B cell (primary cell): ENCODE measurements at regions not wholly inside any gene's neighbourhood (a gene's known extent, or its start where the extent isn't known, plus 50 kb on each side); places are given as distances from the start of the nearest gene placed in this dataset.

Source experiments
- ATAC-seq: fragments of 200-7000 bp; cut with Tn5 transposase; one replicate; pipeline ENCODE4 v1.10.0; 2021; ENCODE audit warnings: low read depth, mild to moderate bottlenecking, moderate number of reproducible peaks, moderate library complexity
- CTCF ChIA-PET: fragments of 350-600 bp; sonication (Branson Sonifier 250); formaldehyde crosslinking; loops from one replicate; lab custom pipeline; 2021; ENCODE audit warnings: antibody characterized with exemption, inconsistent platforms; lab: Charles Lee
- POLR2A ChIA-PET: fragments of 350-600 bp; sonication (Branson Sonifier 250); formaldehyde crosslinking; loops from one replicate; lab custom pipeline; 2021; ENCODE audit warnings: antibody characterized with exemption; lab: Charles Lee
- DNase-seq: peaks from one replicate; pipeline ENCODE4 v3.0.0; 2013
- H2AFZ ChIP-seq: 2 replicates; pipeline ENCODE4 v1.6.1; 2012; ENCODE audit warnings: mild to moderate bottlenecking, low read depth, low read length; ENCODE audit not compliant: insufficient read depth, poor library complexity, severe bottlenecking
- H3K27ac ChIP-seq, 2 donors: 1 replicate in 1 of 2; 2 replicates in 1 of 2; pipeline ENCODE4 v1.5.1; 2012 to 2013; ENCODE audit warnings: low read length in 2 of 2, mild to moderate bottlenecking in 2 of 2, moderate library complexity in 1 of 2
- H3K27me3 ChIP-seq, 4 experiments: fragments of 200-600 bp in 1 of 4; sonication (generic) in 1 of 4; replicated peaks in 1 of 4; 1 replicate in 2 of 4; 2 replicates in 2 of 4; pipeline versions ENCODE4 v1.6.1 to v1.7.0; 2013 to 2016; ENCODE audit warnings: low read length in 3 of 4, mild to moderate bottlenecking in 2 of 4, mixed read lengths in 1 of 4, moderate library complexity in 1 of 4; ENCODE audit not compliant: insufficient read depth in 4 of 4, control insufficient read depth in 3 of 4; ENCODE audit errors: control extremely low read depth in 1 of 4
- H3K36me3 ChIP-seq, 2 experiments: replicated peaks in 1 of 2; 1 replicate in 1 of 2; 2 replicates in 1 of 2; pipeline versions ENCODE4 v1.6.1 to v1.7.1; 2013; ENCODE audit warnings: low read length in 1 of 2; ENCODE audit not compliant: insufficient read depth in 2 of 2, control insufficient read depth in 1 of 2; ENCODE audit errors: control extremely low read depth in 1 of 2, extremely low read depth in 1 of 2
- H3K4me1 ChIP-seq, 2 donors: fragments of 200-600 bp in 1 of 2; sonication (generic) in 1 of 2; 1 replicate in 1 of 2; 2 replicates in 1 of 2; pipeline versions ENCODE4 v1.5.1 to v1.6.1; 2013 to 2017; ENCODE audit warnings: low read length in 2 of 2; ENCODE audit not compliant: control insufficient read depth in 2 of 2, insufficient read depth in 2 of 2
- H3K4me2 ChIP-seq: replicated peaks from 2 replicates; pipeline ENCODE3; 2012; ENCODE audit warnings: mild to moderate bottlenecking, low read depth, low read length; ENCODE audit not compliant: poor library complexity, severe bottlenecking
- H3K4me3 ChIP-seq, 5 experiments: fragments of 200-600 bp in 1 of 5; sonication (generic) in 1 of 5; 1 replicate in 3 of 5; 2 replicates in 2 of 5; pipeline versions ENCODE4 v1.5.1 to v1.7.0; 2011 to 2016; ENCODE audit warnings: low read length in 4 of 5, mild to moderate bottlenecking in 4 of 5, low read depth in 2 of 5, control low read depth in 1 of 5, moderate library complexity in 1 of 5; ENCODE audit not compliant: insufficient read depth in 1 of 5; ENCODE audit errors: control extremely low read depth in 1 of 5, extremely low read depth in 1 of 5
- H3K79me2 ChIP-seq: fragments of 200-600 bp; sonication (generic); one replicate; pipeline ENCODE4 v1.6.0; 2016; ENCODE audit warnings: low read length; ENCODE audit not compliant: control insufficient read depth, insufficient read depth
- H3K9ac ChIP-seq: fragments of 200-600 bp; sonication (generic); 2 replicates; pipeline ENCODE4 v1.6.1; 2017; ENCODE audit warnings: mild to moderate bottlenecking, low read length, moderate library complexity
- H3K9me3 ChIP-seq, 3 donors: one replicate each; pipeline versions ENCODE4 v1.6.1 to v1.7.1; 2013; ENCODE audit warnings: low read length in 2 of 3; ENCODE audit not compliant: control insufficient read depth in 2 of 3, insufficient read depth in 1 of 3; ENCODE audit errors: control extremely low read depth in 1 of 3
- H4K20me1 ChIP-seq: 2 replicates; pipeline ENCODE4 v1.6.0; 2012; ENCODE audit warnings: mild to moderate bottlenecking, low read length; ENCODE audit not compliant: insufficient read depth, control insufficient read depth, poor library complexity, severe bottlenecking
- H3K27ac Mint-ChIP-seq: one replicate; pipeline ENCODE4 v1.8.0; 2021; ENCODE audit warnings: mixed read lengths
- H3K27me3 Mint-ChIP-seq: one replicate; pipeline ENCODE4 v1.8.0; 2021; ENCODE audit warnings: mixed read lengths
- H3K4me1 Mint-ChIP-seq: one replicate; pipeline ENCODE4 v1.8.0; 2021; ENCODE audit warnings: mixed read lengths
- H3K4me3 Mint-ChIP-seq: one replicate; pipeline ENCODE4 v1.8.0; 2021; ENCODE audit warnings: mixed read lengths
- H3K9me3 Mint-ChIP-seq: one replicate; pipeline ENCODE4 v1.8.0; 2022; ENCODE audit warnings: mixed read lengths; ENCODE audit not compliant: insufficient read depth
- CTCF ChIP-seq: fragments of 200-600 bp; IDR thresholded peaks from one replicate; pipeline ENCODE4 v1.8.0; 2022; ENCODE audit warnings: antibody characterized with exemption, mild to moderate bottlenecking
- EZH2 ChIP-seq: IDR thresholded peaks from 2 replicates; pipeline ENCODE4 v1.6.1; 2012; ENCODE audit warnings: borderline replicate concordance, low read depth, mild to moderate bottlenecking, moderate library complexity, low read length; ENCODE audit not compliant: insufficient read depth, poor library complexity, severe bottlenecking
- WGBS: methylation state at CpG from one replicate; pipeline ENCODE4 v1.1.5; 2013; ENCODE audit warnings: missing lambda C conversion rate; ENCODE audit not compliant: insufficient coverage; 5-methylcytosine and 5-hydroxymethylcytosine counted together
- intact Hi-C: fragments of 100-400 bp; cut with micrococcal nuclease; formaldehyde crosslinking; loops from one replicate; pipeline ENCODE4 v1.10.0; 2022

DNA sequence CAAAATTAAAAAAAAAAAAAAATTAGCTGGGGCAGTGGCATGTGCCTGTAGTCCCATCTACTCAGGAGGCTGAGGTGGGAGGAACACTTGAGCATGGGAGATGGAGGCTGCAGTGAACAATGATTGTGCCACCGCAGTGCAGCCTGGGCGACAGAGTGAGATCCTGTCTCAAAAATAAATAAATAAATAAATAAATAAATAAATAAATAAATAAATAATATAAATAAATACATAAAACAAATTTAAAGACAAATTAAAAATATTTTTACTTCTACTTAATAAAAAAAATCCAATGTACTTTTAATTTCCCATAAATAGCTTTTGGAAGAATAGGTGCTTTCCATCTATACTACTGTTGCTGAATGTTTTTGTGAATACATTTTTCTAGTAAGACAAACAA, 598.4 kb upstream of the EDIL3 start:
- no peaks in the 10 kb centered on the region for H3K36me3 ChIP-seq
- no peaks in the 10 kb centered on the region for H4K20me1 ChIP-seq
- intact Hi-C loops: no loop called here
- ATAC-seq: no peak
- TF ChIP-seq CTCF: no peak
- TF ChIP-seq EZH2: no peak
- no peaks in the 10 kb centered on the region for H3K4me1 ChIP-seq
- no peak overlapping the region for H3K9ac ChIP-seq
- no peak overlapping the region for H3K4me3 Mint-ChIP-seq
- H3K27ac ChIP-seq: no peak overlapping the region
- POLR2A ChIA-PET: no interaction called here
- H3K27me3 ChIP-seq: no peaks in the 10 kb centered on the region
- H3K79me2 ChIP-seq: no peaks in the 10 kb centered on the region
- no peak overlapping the region for H3K4me2 ChIP-seq
- H3K4me1 Mint-ChIP-seq: no peaks in the 10 kb centered on the region
- peaks cover 0 to 3% (median 0%) of the 10 kb centered on the region in 3 donors for H3K9me3 ChIP-seq
- no peak for DNase-seq
- no peak overlapping the region for H3K4me3 ChIP-seq
- WGBS: no CpG with 5 or more reads among the region's 2 CpGs
- no peak overlapping the region for H3K27ac Mint-ChIP-seq
- H3K27me3 Mint-ChIP-seq: no peaks in the 10 kb centered on the region
- CTCF ChIA-PET: no interaction called here
- H2AFZ ChIP-seq: no peak overlapping the region
- no peaks in the 10 kb centered on the region for H3K9me3 Mint-ChIP-seq

DNA sequence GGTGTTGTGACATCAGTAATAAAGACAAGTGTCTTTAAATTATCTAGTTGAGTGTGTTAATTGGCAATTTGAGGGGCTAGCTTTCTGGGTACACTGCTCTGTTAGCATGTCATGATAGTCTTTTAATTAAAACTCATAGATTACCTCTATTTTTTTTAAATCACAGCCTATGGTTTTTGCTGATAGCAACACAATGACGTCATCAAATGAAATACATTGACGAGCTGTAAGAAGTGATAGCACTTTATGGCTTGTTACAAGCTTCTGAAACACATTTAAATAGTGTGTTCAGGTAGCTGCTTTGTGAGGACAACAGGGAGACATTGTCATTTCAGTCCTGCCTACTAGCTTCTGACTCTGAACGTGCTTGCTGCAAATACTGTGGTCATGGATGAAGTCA, 600.5 kb upstream of the EDIL3 start:
- ATAC-seq: no peak
- no peak overlapping the region for H3K4me2 ChIP-seq
- WGBS: 0% methylated on average over 1 of the region's 3 CpGs

More for the DNA sequence above, 600.5 kb upstream of the EDIL3 start:
- Mint-ChIP-seq H3K4me3 (no peak overlapping the region), H3K9me3 (no peaks in the 10 kb centered on the region), H3K27ac (no peak overlapping the region), H3K4me1 (no peaks in the 10 kb centered on the region), H3K27me3 (no peaks in the 10 kb centered on the region)
- H3K36me3 ChIP-seq: no peaks in the 10 kb centered on the region
- no peak overlapping the region for H3K9ac ChIP-seq
- no peak overlapping the region for H2AFZ ChIP-seq
- H3K27me3 ChIP-seq: no peaks in the 10 kb centered on the region
- H3K4me1 ChIP-seq: no peaks in the 10 kb centered on the region
- intact Hi-C loops: no loop called here
- H3K4me3 ChIP-seq: no peak overlapping the region
- no peak overlapping the region for H3K27ac ChIP-seq
- H3K79me2 ChIP-seq: no peaks in the 10 kb centered on the region
- DNase-seq: no peak
- CTCF ChIA-PET: no interaction called here
- H3K9me3 ChIP-seq: no peaks in the 10 kb centered on the region
- POLR2A ChIA-PET: no interaction called here
- H4K20me1 ChIP-seq: no peaks in the 10 kb centered on the region
- TF ChIP-seq EZH2 (no peak), CTCF (no peak)
